Common myeloid progenitor, CD34-positive (primary cell): ENCODE measurements at regions not wholly inside any gene's neighbourhood (a gene's known extent, or its start where the extent isn't known, plus 50 kb on each side); places are given as distances from the start of the nearest gene placed in this dataset.
A peak's percentile ranks its signal among the peaks of the same experiment; 100 is the strongest.
"Not testable (repeated sequence)": the region's sequence is repeated elsewhere in the genome, so short reads cannot be mapped to it uniquely, and the experiment has no call there.

Source experiments
- CTCF ChIA-PET: fragments of 350-600 bp; sonication (Branson Sonifier 250); formaldehyde crosslinking; loops from one replicate; lab custom pipeline; 2021; ENCODE audit warnings: antibody characterized with exemption; lab: Charles Lee
- POLR2A ChIA-PET: fragments of 350-600 bp; sonication (Branson Sonifier 250); formaldehyde crosslinking; loops from one replicate; lab custom pipeline; 2021; ENCODE audit warnings: antibody characterized with exemption; lab: Charles Lee
- DNase-seq, 3 donors: peaks; one replicate each; pipeline versions ENCODE4 v3.0.0 to v3.0.0-alpha.2; 2013
- H3K27ac ChIP-seq, 2 experiments: 1 replicate in 1 of 2; 2 replicates in 1 of 2; pipeline ENCODE4 v1.7.0; 2013; ENCODE audit warnings: inconsistent platforms in 2 of 2, low read length in 2 of 2, mild to moderate bottlenecking in 2 of 2, low read depth in 1 of 2, moderate library complexity in 1 of 2; ENCODE audit not compliant: severe bottlenecking in 2 of 2, insufficient read depth in 1 of 2, poor library complexity in 1 of 2
- H3K27me3 ChIP-seq, 5 experiments: replicated peaks in 2 of 5; 1 replicate in 3 of 5; 2 replicates in 2 of 5; pipeline versions ENCODE4 v1.6.1 to v1.7.0; 2013; ENCODE audit warnings: low read length in 4 of 5, mild to moderate bottlenecking in 2 of 5, moderate library complexity in 2 of 5, inconsistent platforms in 1 of 5; ENCODE audit not compliant: insufficient read depth in 5 of 5, control insufficient read depth in 4 of 5
- H3K36me3 ChIP-seq, 4 experiments: 1 replicate in 2 of 4; 2 replicates in 2 of 4; pipeline versions ENCODE4 v1.6.1 to v1.7.0; 2013; ENCODE audit warnings: low read length in 3 of 4, control low read depth in 1 of 4, mild to moderate bottlenecking in 1 of 4; ENCODE audit not compliant: control insufficient read depth in 4 of 4, insufficient read depth in 4 of 4
- H3K4me1 ChIP-seq, 4 experiments: 1 replicate in 3 of 4; 2 replicates in 1 of 4; pipeline versions ENCODE4 v1.6.1 to v1.7.1; 2013; ENCODE audit warnings: low read length in 3 of 4, mild to moderate bottlenecking in 3 of 4, control low read depth in 1 of 4, inconsistent platforms in 1 of 4, moderate library complexity in 1 of 4; ENCODE audit not compliant: control insufficient read depth in 4 of 4, insufficient read depth in 4 of 4; ENCODE audit errors: control extremely low read depth in 1 of 4
- H3K4me3 ChIP-seq, 7 experiments: 1 replicate in 4 of 7; 2 replicates in 3 of 7; pipeline versions ENCODE4 v1.5.1 to v1.7.0; 2013; ENCODE audit warnings: mild to moderate bottlenecking in 7 of 7, low read length in 6 of 7, moderate library complexity in 6 of 7, inconsistent platforms in 2 of 7, low read depth in 2 of 7, control low read depth in 1 of 7; ENCODE audit not compliant: insufficient read depth in 4 of 7, control insufficient read depth in 1 of 7; ENCODE audit errors: extremely low read depth in 1 of 7
- H3K9me3 ChIP-seq, 5 experiments: 1 replicate in 4 of 5; 2 replicates in 1 of 5; pipeline versions ENCODE4 v1.6.1 to v1.7.1; 2013; ENCODE audit warnings: low read length in 4 of 5, mild to moderate bottlenecking in 2 of 5, inconsistent platforms in 1 of 5, low read depth in 1 of 5, moderate library complexity in 1 of 5; ENCODE audit not compliant: control insufficient read depth in 4 of 5, insufficient read depth in 2 of 5; ENCODE audit errors: control extremely low read depth in 1 of 5
- WGBS: methylation state at CpG from one replicate; pipeline ENCODE4 v1.1.5; 2013; ENCODE audit not compliant: insufficient coverage; 5-methylcytosine and 5-hydroxymethylcytosine counted together

GRCh38 chr15:25174149-25174548 is 219.4 kb downstream of the SNRPN start:
- DNase-seq = peak in 2 of 3 donors; percentile 3 to 5
- H3K4me1 ChIP-seq, H3K36me3 ChIP-seq, H3K27me3 ChIP-seq, CTCF ChIA-PET, POLR2A ChIA-PET, H3K27ac ChIP-seq, H3K4me3 ChIP-seq: not testable (repeated sequence)
- 88% methylated on average over 9 of the region's 10 CpGs for WGBS
- H3K9me3 ChIP-seq = peaks cover 0 to 70% (median 61%) of the 10 kb centered on the region in 5 experiments

- H3K27me3 ChIP-seq = no peaks in the 10 kb centered on the region
- ChIA-PET POLR2A (no interaction called here), CTCF (no interaction called here)
- no peaks in the 10 kb centered on the region for H3K4me1 ChIP-seq
- no peak for DNase-seq
- no peak overlapping the region for H3K4me3 ChIP-seq
- no peaks in the 10 kb centered on the region for H3K36me3 ChIP-seq
- no peak overlapping the region for H3K27ac ChIP-seq
- 93% methylated on average over 8 of the region's 8 CpGs for whole genome bisulfite sequencing
- peaks cover 0 to 75% (median 70%) of the 10 kb centered on the region in 5 experiments for H3K9me3 ChIP-seq
Measured at GRCh38 chr15:25175033-25175788, 220.4 kb downstream of the SNRPN start.

- no peak for DNase-seq
- Histone ChIP-seq H3K27ac (no peak overlapping the region), H3K9me3 (peaks cover 0 to 79% (median 77%) of the 10 kb centered on the region in 5 experiments), H3K4me1 (no peaks in the 10 kb centered on the region), H3K36me3 (no peaks in the 10 kb centered on the region), H3K27me3 (no peaks in the 10 kb centered on the region), H3K4me3 (no peak overlapping the region)
- WGBS = 87% methylated on average over 4 of the region's 7 CpGs
- ChIA-PET CTCF (no interaction called here), POLR2A (no interaction called here)
Measured at GRCh38 chr15:25175789-25176615, 221.2 kb downstream of the SNRPN start.

- CTCF ChIA-PET = no interaction called here
- POLR2A ChIA-PET = no interaction called here
- Histone ChIP-seq H3K27ac (no peak overlapping the region), H3K4me3 (no peak overlapping the region), H3K4me1 (no peaks in the 10 kb centered on the region), H3K27me3 (no peaks in the 10 kb centered on the region), H3K36me3 (no peaks in the 10 kb centered on the region), H3K9me3 (peaks cover 0 to 82% (median 78%) of the 10 kb centered on the region in 5 experiments)
- no peak for DNase-seq
- WGBS = 93% methylated on average over 3 of the region's 7 CpGs
Measured at GRCh38 chr15:25176616-25176923, 221.8 kb downstream of the SNRPN start.

- H3K27ac ChIP-seq = no peak overlapping the region
- no peaks in the 10 kb centered on the region for H3K27me3 ChIP-seq
- ChIA-PET POLR2A (no interaction called here), CTCF (no interaction called here)
- H3K9me3 ChIP-seq = peaks cover 0 to 84% (median 76%) of the 10 kb centered on the region in 5 experiments
- H3K4me1 ChIP-seq = no peaks in the 10 kb centered on the region
- 92% methylated on average over 19 of the region's 21 CpGs for WGBS
- no peak for DNase-seq
- no peak overlapping the region for H3K4me3 ChIP-seq
- no peaks in the 10 kb centered on the region for H3K36me3 ChIP-seq
Measured at GRCh38 chr15:25176991-25177954, 222.5 kb downstream of the SNRPN start.

- H3K27me3 ChIP-seq = no peaks in the 10 kb centered on the region
- no peak for DNase-seq
- no peaks in the 10 kb centered on the region for H3K4me1 ChIP-seq
- H3K27ac ChIP-seq = no peak overlapping the region
- 91% methylated on average over 9 of the region's 11 CpGs for WGBS
- ChIA-PET POLR2A (no interaction called here), CTCF (interaction anchor here (0.8 kb wide), 1 partner anchor 43 kb away, joined by 3 read pairs; no protein-coding TSS in a partner anchor)
- H3K36me3 ChIP-seq = no peaks in the 10 kb centered on the region
- peaks cover 0 to 76% (median 75%) of the 10 kb centered on the region in 5 experiments for H3K9me3 ChIP-seq
- no peak overlapping the region for H3K4me3 ChIP-seq
Measured at GRCh38 chr15:25177955-25178801, 223.4 kb downstream of the SNRPN start.
